ENCODE measurements at regions not wholly inside any gene's neighbourhood (a gene's known extent, or its start where the extent isn't known, plus 50 kb on each side); places are given as distances from the start of the nearest gene placed in this dataset.

DNA sequence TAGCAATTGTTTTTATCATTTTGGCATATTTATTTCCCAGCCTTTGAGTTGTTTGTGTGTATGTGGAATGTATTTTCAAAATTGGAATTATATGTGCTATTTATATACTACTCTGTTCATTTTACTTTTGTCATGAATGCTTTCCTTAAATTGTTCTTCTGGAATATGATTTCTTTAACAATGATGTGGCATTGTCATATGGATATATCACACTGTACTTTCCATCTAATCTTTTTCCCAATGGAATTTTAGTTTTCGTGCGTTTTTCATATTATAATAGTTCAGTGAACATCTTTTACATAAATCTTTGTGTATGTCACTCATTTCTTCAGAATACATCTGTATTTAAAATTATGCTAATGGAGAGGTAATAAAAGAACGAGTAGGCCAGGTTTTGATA lies 980.1 kb upstream of the WWC1 start:
- H3K36me3 ChIP-seq (ENCODE audit: low read length): no peaks in the 10 kb centered on the region
- H3K4me3 ChIP-seq (ENCODE audit: insufficient read depth, low read length, poor library complexity, severe bottlenecking): no peak overlapping the region
- no peak overlapping the region for H2AFZ ChIP-seq (ENCODE audit: low read depth, low read length, severe bottlenecking)
- H3K9me2 ChIP-seq (replicated peaks; ENCODE audit: insufficient read depth, low read length): no peaks in the 10 kb centered on the region; the same call in 1 of the 2 replicates
- no peak overlapping the region for H3K9ac ChIP-seq (ENCODE audit: low read length)
- no peaks in the 10 kb centered on the region for H3K79me2 ChIP-seq (ENCODE audit: insufficient read depth, low read length)
- TF ChIP-seq, protein P1, sequence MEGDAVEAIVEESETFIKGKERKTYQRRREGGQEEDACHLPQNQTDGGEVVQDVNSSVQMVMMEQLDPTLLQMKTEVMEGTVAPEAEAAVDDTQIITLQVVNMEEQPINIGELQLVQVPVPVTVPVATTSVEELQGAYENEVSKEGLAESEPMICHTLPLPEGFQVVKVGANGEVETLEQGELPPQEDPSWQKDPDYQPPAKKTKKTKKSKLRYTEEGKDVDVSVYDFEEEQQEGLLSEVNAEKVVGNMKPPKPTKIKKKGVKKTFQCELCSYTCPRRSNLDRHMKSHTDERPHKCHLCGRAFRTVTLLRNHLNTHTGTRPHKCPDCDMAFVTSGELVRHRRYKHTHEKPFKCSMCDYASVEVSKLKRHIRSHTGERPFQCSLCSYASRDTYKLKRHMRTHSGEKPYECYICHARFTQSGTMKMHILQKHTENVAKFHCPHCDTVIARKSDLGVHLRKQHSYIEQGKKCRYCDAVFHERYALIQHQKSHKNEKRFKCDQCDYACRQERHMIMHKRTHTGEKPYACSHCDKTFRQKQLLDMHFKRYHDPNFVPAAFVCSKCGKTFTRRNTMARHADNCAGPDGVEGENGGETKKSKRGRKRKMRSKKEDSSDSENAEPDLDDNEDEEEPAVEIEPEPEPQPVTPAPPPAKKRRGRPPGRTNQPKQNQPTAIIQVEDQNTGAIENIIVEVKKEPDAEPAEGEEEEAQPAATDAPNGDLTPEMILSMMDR (IDR thresholded peaks at IDR 0.05; ENCODE audit: insufficient read depth, low read length, poor library complexity, severe bottlenecking): no peak
- no peak for TF ChIP-seq EZH2phosphoT487 (conservative IDR thresholded peaks at IDR 0.05; ENCODE audit: low read length)
- H3K27me3 ChIP-seq (ENCODE audit: low read length): no peaks in the 10 kb centered on the region
- H3F3A ChIP-seq (ENCODE audit: insufficient read depth): no peaks in the 10 kb centered on the region
- no peaks in the 10 kb centered on the region for H4K20me1 ChIP-seq (ENCODE audit: low read depth, low read length)
- H3K27ac ChIP-seq (ENCODE audit: low read depth, low read length): no peak overlapping the region
- no peak overlapping the region for H3K4me2 ChIP-seq (ENCODE audit: low read depth, low read length, poor library complexity, severe bottlenecking)
- H3K9me3 ChIP-seq (ENCODE audit: insufficient read depth, low read length): no peaks in the 10 kb centered on the region

GRCh38 chr5:167312225-167312624 lies 979.2 kb upstream of the WWC1 start:
- H3K9me2 ChIP-seq (replicated peaks; ENCODE audit: insufficient read depth, low read length): no peaks in the 10 kb centered on the region; the same call in 1 of the 2 replicates
- no peak for TF ChIP-seq EZH2phosphoT487 (conservative IDR thresholded peaks at IDR 0.05; ENCODE audit: low read length)
- TF ChIP-seq, protein P1 (IDR thresholded peaks at IDR 0.05; ENCODE audit: insufficient read depth, low read length, poor library complexity, severe bottlenecking): no peak
- no peak overlapping the region for H3K4me2 ChIP-seq (ENCODE audit: low read depth, low read length, poor library complexity, severe bottlenecking)
- H3K36me3 ChIP-seq (ENCODE audit: low read length): no peaks in the 10 kb centered on the region
- H3K9ac ChIP-seq (ENCODE audit: low read length): no peak overlapping the region
- H3K79me2 ChIP-seq (ENCODE audit: insufficient read depth, low read length): no peaks in the 10 kb centered on the region
- no peak overlapping the region for H2AFZ ChIP-seq (ENCODE audit: low read depth, low read length, severe bottlenecking)
- H3K27me3 ChIP-seq (ENCODE audit: low read length): no peaks in the 10 kb centered on the region
- no peaks in the 10 kb centered on the region for H3K9me3 ChIP-seq (ENCODE audit: insufficient read depth, low read length)
- no peaks in the 10 kb centered on the region for H3F3A ChIP-seq (ENCODE audit: insufficient read depth)
- H4K20me1 ChIP-seq (ENCODE audit: low read depth, low read length): no peaks in the 10 kb centered on the region
- H3K27ac ChIP-seq (ENCODE audit: low read depth, low read length): no peak overlapping the region
- no peak overlapping the region for H3K4me3 ChIP-seq (ENCODE audit: insufficient read depth, low read length, poor library complexity, severe bottlenecking)

GRCh38 chr5:167315762-167316161 lies 975.7 kb upstream of the WWC1 start:
- H3K9me3 ChIP-seq (ENCODE audit: insufficient read depth, low read length): no peaks in the 10 kb centered on the region
- TF ChIP-seq, protein P1 (IDR thresholded peaks at IDR 0.05; ENCODE audit: insufficient read depth, low read length, poor library complexity, severe bottlenecking): no peak
- no peak for TF ChIP-seq EZH2phosphoT487 (conservative IDR thresholded peaks at IDR 0.05; ENCODE audit: low read length)
- no peaks in the 10 kb centered on the region for H3K27me3 ChIP-seq (ENCODE audit: low read length)
- no peaks in the 10 kb centered on the region for H3K36me3 ChIP-seq (ENCODE audit: low read length)
- no peaks in the 10 kb centered on the region for H3F3A ChIP-seq (ENCODE audit: insufficient read depth)
- no peak overlapping the region for H3K4me2 ChIP-seq (ENCODE audit: low read depth, low read length, poor library complexity, severe bottlenecking)
- no peak overlapping the region for H3K4me3 ChIP-seq (ENCODE audit: insufficient read depth, low read length, poor library complexity, severe bottlenecking)
- no peak overlapping the region for H3K9ac ChIP-seq (ENCODE audit: low read length)
- no peak overlapping the region for H3K27ac ChIP-seq (ENCODE audit: low read depth, low read length)
- no peaks in the 10 kb centered on the region; the same call in 1 of the 2 replicates for H3K9me2 ChIP-seq (replicated peaks; ENCODE audit: insufficient read depth, low read length)
- H3K79me2 ChIP-seq (ENCODE audit: insufficient read depth, low read length): no peaks in the 10 kb centered on the region
- no peaks in the 10 kb centered on the region for H4K20me1 ChIP-seq (ENCODE audit: low read depth, low read length)
- H2AFZ ChIP-seq (ENCODE audit: low read depth, low read length, severe bottlenecking): no peak overlapping the region

Measured in SU-DHL-6 (cell line).